ENCODE measurements at regions not wholly inside any gene's neighbourhood (a gene's known extent, or its start where the extent isn't known, plus 50 kb on each side); places are given as distances from the start of the nearest gene placed in this dataset.

- no peaks in the 10 kb centered on the region for H3K9me3 Mint-ChIP-seq (ENCODE audit: unreplicated experiment)
- H3K27ac Mint-ChIP-seq (ENCODE audit: unreplicated experiment), result no peak overlapping the region
- ChIA-PET POLR2A (no interaction called here), CTCF (interaction anchor here (0.5 kb wide), 1 partner anchor 44 kb away, joined by 5 read pairs; no protein-coding TSS in a partner anchor)
- no peak for TF ChIP-seq CTCF (IDR thresholded peaks at IDR 0.05; ENCODE audit: insufficient read depth in 1 of 2, low read depth in 1 of 2, low read length in 1 of 2, severe bottlenecking in 1 of 2, unreplicated experiment in 1 of 2)
- BruUV-seq (replicated peaks), result no TSS peak
- intact Hi-C loops (cut with micrococcal nuclease; ENCODE audit: unreplicated experiment), result no loop called here
- H3K36me3 Mint-ChIP-seq (ENCODE audit: insufficient read depth, unreplicated experiment), result peaks cover 6% of the 10 kb centered on the region
- Histone ChIP-seq H3K36me3 (ENCODE audit: control insufficient read depth, insufficient read depth, low read length) (no peaks in the 10 kb centered on the region), H3K9me3 (no peaks in the 10 kb centered on the region), H3K4me3 (ENCODE audit: low read depth, low read length) (no peak overlapping the region), H3K4me1 (no peaks in the 10 kb centered on the region), H3K27me3 (replicated peaks; ENCODE audit: control insufficient read depth, insufficient read depth, low read length) (no peaks in the 10 kb centered on the region)
- H3K27me3 Mint-ChIP-seq (ENCODE audit: insufficient read depth, unreplicated experiment), result no peaks in the 10 kb centered on the region
- H3K4me1 Mint-ChIP-seq (ENCODE audit: low read depth, unreplicated experiment), result peaks cover 14% of the 10 kb centered on the region
- peak; percentile 39 to 42 for DNase-seq
- H3K4me3 Mint-ChIP-seq (ENCODE audit: unreplicated experiment), result peak overlapping the region; percentile 7
Observed at GRCh38 chr4:31169846-31170245, 449.7 kb downstream of the PCDH7 start.

GRCh38 chr4:31171362-31171761, 451.2 kb downstream of the PCDH7 start:
- Mint-ChIP-seq H3K36me3 (ENCODE audit: insufficient read depth, unreplicated experiment) (peaks cover 6% of the 10 kb centered on the region), H3K4me3 (ENCODE audit: unreplicated experiment) (no peak overlapping the region), H3K27ac (ENCODE audit: unreplicated experiment) (no peak overlapping the region), H3K9me3 (ENCODE audit: unreplicated experiment) (no peaks in the 10 kb centered on the region), H3K27me3 (ENCODE audit: insufficient read depth, unreplicated experiment) (no peaks in the 10 kb centered on the region), H3K4me1 (ENCODE audit: low read depth, unreplicated experiment) (peaks cover 14% of the 10 kb centered on the region)
- no peak for DNase-seq
- ChIA-PET POLR2A (no interaction called here), CTCF (no interaction called here)
- Histone ChIP-seq H3K36me3 (ENCODE audit: control insufficient read depth, insufficient read depth, low read length) (no peaks in the 10 kb centered on the region), H3K27me3 (replicated peaks; ENCODE audit: control insufficient read depth, insufficient read depth, low read length) (no peaks in the 10 kb centered on the region), H3K9me3 (no peaks in the 10 kb centered on the region), H3K4me3 (ENCODE audit: low read depth, low read length) (no peak overlapping the region), H3K4me1 (no peaks in the 10 kb centered on the region)
- TF ChIP-seq CTCF (IDR thresholded peaks at IDR 0.05; ENCODE audit: insufficient read depth in 1 of 2, low read depth in 1 of 2, low read length in 1 of 2, severe bottlenecking in 1 of 2, unreplicated experiment in 1 of 2), result no peak
- BruUV-seq (replicated peaks), result no TSS peak
- intact Hi-C loops (cut with micrococcal nuclease; ENCODE audit: unreplicated experiment), result no loop called here

- intact Hi-C loops (cut with micrococcal nuclease; ENCODE audit: unreplicated experiment), result no loop called here
- TF ChIP-seq CTCF (IDR thresholded peaks at IDR 0.05; ENCODE audit: insufficient read depth in 1 of 2, low read depth in 1 of 2, low read length in 1 of 2, severe bottlenecking in 1 of 2, unreplicated experiment in 1 of 2), result no peak
- no peaks in the 10 kb centered on the region for H3K9me3 Mint-ChIP-seq (ENCODE audit: unreplicated experiment)
- Histone ChIP-seq H3K27me3 (replicated peaks; ENCODE audit: control insufficient read depth, insufficient read depth, low read length) (no peaks in the 10 kb centered on the region), H3K4me3 (ENCODE audit: low read depth, low read length) (no peak overlapping the region), H3K9me3 (no peaks in the 10 kb centered on the region), H3K36me3 (ENCODE audit: control insufficient read depth, insufficient read depth, low read length) (no peaks in the 10 kb centered on the region), H3K4me1 (no peaks in the 10 kb centered on the region)
- CTCF ChIA-PET, result no interaction called here
- POLR2A ChIA-PET, result no interaction called here
- no peaks in the 10 kb centered on the region for H3K36me3 Mint-ChIP-seq (ENCODE audit: insufficient read depth, unreplicated experiment)
- H3K27me3 Mint-ChIP-seq (ENCODE audit: insufficient read depth, unreplicated experiment), result no peaks in the 10 kb centered on the region
- H3K4me3 Mint-ChIP-seq (ENCODE audit: unreplicated experiment), result no peak overlapping the region
- H3K4me1 Mint-ChIP-seq (ENCODE audit: low read depth, unreplicated experiment), result peaks cover 3% of the 10 kb centered on the region
- BruUV-seq (replicated peaks), result no TSS peak
- DNase-seq, result no peak
- no peak overlapping the region for H3K27ac Mint-ChIP-seq (ENCODE audit: unreplicated experiment)
Observed at GRCh38 chr4:31175242-31175910, 455.2 kb downstream of the PCDH7 start.

Data from Caco-2 (cell line).